ENCODE measurements at regions not wholly inside any gene's neighbourhood (a gene's known extent, or its start where the extent isn't known, plus 50 kb on each side); places are given as distances from the start of the nearest gene placed in this dataset.

DNA sequence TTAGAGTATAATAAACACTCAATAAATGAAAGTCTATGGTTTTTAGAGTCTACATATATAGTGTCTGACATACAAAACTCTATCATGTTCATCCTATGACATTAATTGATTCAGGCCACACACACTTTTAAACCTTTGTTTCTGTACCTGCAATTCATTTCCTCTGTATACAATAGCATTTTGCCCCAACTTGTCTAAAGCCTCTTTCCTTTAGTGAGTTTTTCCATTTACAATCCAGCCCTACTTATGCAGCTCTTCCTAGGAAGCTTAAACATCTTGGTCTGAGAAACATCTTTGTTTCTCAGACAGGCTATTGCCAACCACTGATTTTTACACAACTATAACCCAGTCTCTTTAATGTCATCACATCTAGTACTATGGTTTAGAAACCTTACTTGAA lies 214.7 kb upstream of the SLC16A7 start:
- TF ChIP-seq, protein P1, sequence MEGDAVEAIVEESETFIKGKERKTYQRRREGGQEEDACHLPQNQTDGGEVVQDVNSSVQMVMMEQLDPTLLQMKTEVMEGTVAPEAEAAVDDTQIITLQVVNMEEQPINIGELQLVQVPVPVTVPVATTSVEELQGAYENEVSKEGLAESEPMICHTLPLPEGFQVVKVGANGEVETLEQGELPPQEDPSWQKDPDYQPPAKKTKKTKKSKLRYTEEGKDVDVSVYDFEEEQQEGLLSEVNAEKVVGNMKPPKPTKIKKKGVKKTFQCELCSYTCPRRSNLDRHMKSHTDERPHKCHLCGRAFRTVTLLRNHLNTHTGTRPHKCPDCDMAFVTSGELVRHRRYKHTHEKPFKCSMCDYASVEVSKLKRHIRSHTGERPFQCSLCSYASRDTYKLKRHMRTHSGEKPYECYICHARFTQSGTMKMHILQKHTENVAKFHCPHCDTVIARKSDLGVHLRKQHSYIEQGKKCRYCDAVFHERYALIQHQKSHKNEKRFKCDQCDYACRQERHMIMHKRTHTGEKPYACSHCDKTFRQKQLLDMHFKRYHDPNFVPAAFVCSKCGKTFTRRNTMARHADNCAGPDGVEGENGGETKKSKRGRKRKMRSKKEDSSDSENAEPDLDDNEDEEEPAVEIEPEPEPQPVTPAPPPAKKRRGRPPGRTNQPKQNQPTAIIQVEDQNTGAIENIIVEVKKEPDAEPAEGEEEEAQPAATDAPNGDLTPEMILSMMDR (IDR thresholded peaks at IDR 0.05; ENCODE audit: unreplicated experiment), result no peak
- Mint-ChIP-seq H3K27me3 (ENCODE audit: unreplicated experiment) (no peaks in the 10 kb centered on the region), H3K36me3 (ENCODE audit: insufficient read depth, unreplicated experiment) (no peaks in the 10 kb centered on the region), H3K9me3 (ENCODE audit: low read depth, unreplicated experiment) (no peaks in the 10 kb centered on the region), H3K27ac (ENCODE audit: unreplicated experiment) (no peak overlapping the region), H3K4me1 (ENCODE audit: low read depth, unreplicated experiment) (peaks cover 16% of the 10 kb centered on the region), H3K4me3 (ENCODE audit: low read depth, unreplicated experiment) (no peak overlapping the region)
- no peak for DNase-seq
- intact Hi-C loops (cut with micrococcal nuclease; ENCODE audit: unreplicated experiment), result no loop called here
- CTCF ChIA-PET, result interaction anchor here (1.0 kb wide), 1 partner anchor 231 kb away, joined by 3 read pairs; no protein-coding TSS in a partner anchor
- no TSS peak for BruUV-seq (replicated peaks)

DNA sequence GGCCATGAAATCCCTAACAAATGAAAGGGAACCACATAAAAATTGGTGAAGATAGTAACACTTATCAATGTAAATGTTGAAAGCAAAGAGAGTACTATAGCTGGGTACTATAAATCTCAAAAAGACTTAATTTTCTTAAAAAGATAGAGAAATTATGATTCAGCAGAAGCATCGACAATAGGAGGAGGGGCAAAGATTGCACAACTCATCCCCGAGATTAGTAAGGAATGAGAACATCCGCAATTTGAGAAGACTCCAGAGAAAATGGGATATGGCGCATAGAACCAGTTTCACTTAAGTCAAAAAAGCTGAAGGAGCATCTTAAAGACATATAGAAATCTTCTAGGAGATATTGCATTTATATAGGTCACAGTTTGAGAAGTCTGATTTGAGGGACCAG lies 220.2 kb upstream of the SLC16A7 start:
- no peak overlapping the region for H3K4me3 Mint-ChIP-seq (ENCODE audit: low read depth, unreplicated experiment)
- no peak overlapping the region for H3K27ac Mint-ChIP-seq (ENCODE audit: unreplicated experiment)
- no peak for DNase-seq
- no peaks in the 10 kb centered on the region for H3K36me3 Mint-ChIP-seq (ENCODE audit: insufficient read depth, unreplicated experiment)
- CTCF ChIA-PET, result no interaction called here
- TF ChIP-seq, protein P1 (IDR thresholded peaks at IDR 0.05; ENCODE audit: unreplicated experiment), result no peak
- H3K9me3 Mint-ChIP-seq (ENCODE audit: low read depth, unreplicated experiment), result no peaks in the 10 kb centered on the region
- no peaks in the 10 kb centered on the region for H3K4me1 Mint-ChIP-seq (ENCODE audit: low read depth, unreplicated experiment)
- intact Hi-C loops (cut with micrococcal nuclease; ENCODE audit: unreplicated experiment), result no loop called here
- no peaks in the 10 kb centered on the region for H3K27me3 Mint-ChIP-seq (ENCODE audit: unreplicated experiment)
- no TSS peak for BruUV-seq (replicated peaks)

DNA sequence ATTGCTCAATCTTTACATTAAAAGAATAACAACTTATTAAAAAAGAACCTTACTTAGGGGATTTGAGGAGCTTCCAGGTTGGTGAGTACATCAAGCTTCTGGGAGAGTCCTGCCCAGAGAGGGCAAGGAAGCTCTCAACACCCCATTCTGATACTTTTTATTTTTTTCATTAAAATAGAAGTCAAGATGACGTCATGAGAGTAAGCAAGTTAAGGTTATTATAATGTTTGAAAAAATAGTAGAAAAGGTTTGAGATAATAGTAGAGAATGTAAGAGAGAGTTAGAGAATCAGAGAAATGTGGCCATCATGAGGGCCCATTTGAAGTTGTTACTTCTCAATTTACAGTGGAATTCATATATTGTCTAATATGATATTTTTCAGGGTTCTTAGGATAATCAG lies 221.0 kb upstream of the SLC16A7 start:
- CTCF ChIA-PET, result interaction anchor here (0.6 kb wide), 1 partner anchor 1392 kb away, joined by 4 read pairs; no protein-coding TSS in a partner anchor
- intact Hi-C loops (cut with micrococcal nuclease; ENCODE audit: unreplicated experiment), result loop anchor here (5.0 kb wide), 1 partner anchor 207 kb away; no protein-coding TSS in a partner anchor
- H3K36me3 Mint-ChIP-seq (ENCODE audit: insufficient read depth, unreplicated experiment), result no peaks in the 10 kb centered on the region
- TF ChIP-seq, protein P1 (IDR thresholded peaks at IDR 0.05; ENCODE audit: unreplicated experiment), result no peak
- no peaks in the 10 kb centered on the region for H3K4me1 Mint-ChIP-seq (ENCODE audit: low read depth, unreplicated experiment)
- H3K27ac Mint-ChIP-seq (ENCODE audit: unreplicated experiment), result no peak overlapping the region
- no peaks in the 10 kb centered on the region for H3K9me3 Mint-ChIP-seq (ENCODE audit: low read depth, unreplicated experiment)
- H3K4me3 Mint-ChIP-seq (ENCODE audit: low read depth, unreplicated experiment), result no peak overlapping the region
- no TSS peak for BruUV-seq (replicated peaks)
- no peak for DNase-seq
- H3K27me3 Mint-ChIP-seq (ENCODE audit: unreplicated experiment), result no peaks in the 10 kb centered on the region

DNA sequence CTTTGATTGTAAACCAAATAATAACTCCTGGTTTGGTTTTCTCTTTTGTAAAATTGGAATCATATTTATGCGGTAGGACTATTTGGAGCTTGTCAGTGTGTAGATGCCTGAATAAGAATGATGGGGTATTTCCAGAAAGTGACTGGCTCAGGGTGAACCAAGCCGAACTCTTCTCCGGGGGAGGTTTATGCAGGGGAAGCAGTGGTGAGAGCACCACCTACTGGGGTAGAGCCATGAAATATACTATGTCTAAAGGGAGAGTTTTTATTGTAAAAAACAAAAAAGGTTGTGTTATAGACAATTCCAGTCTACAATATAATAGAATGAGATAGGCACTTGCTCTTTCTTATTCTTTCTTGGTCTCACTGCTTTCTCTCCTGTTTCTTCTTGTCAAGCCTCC lies 222.9 kb upstream of the SLC16A7 start:
- no TSS peak for BruUV-seq (replicated peaks)
- H3K27ac Mint-ChIP-seq (ENCODE audit: unreplicated experiment), result no peak overlapping the region
- TF ChIP-seq, protein P1 (IDR thresholded peaks at IDR 0.05; ENCODE audit: unreplicated experiment), result no peak
- peak; percentile 51 for DNase-seq
- no peak overlapping the region for H3K4me3 Mint-ChIP-seq (ENCODE audit: low read depth, unreplicated experiment)
- CTCF ChIA-PET, result interaction anchor here (0.7 kb wide), 1 partner anchor 22 kb away, joined by 3 read pairs; no protein-coding TSS in a partner anchor
- no peaks in the 10 kb centered on the region for H3K9me3 Mint-ChIP-seq (ENCODE audit: low read depth, unreplicated experiment)
- H3K4me1 Mint-ChIP-seq (ENCODE audit: low read depth, unreplicated experiment), result no peaks in the 10 kb centered on the region
- intact Hi-C loops (cut with micrococcal nuclease; ENCODE audit: unreplicated experiment), result loop anchor here (1.0 to 5.0 kb wide), 3 partner anchors 206 to 833 kb away; no protein-coding TSS in a partner anchor
- H3K27me3 Mint-ChIP-seq (ENCODE audit: unreplicated experiment), result no peaks in the 10 kb centered on the region
- no peaks in the 10 kb centered on the region for H3K36me3 Mint-ChIP-seq (ENCODE audit: insufficient read depth, unreplicated experiment)

All from Calu3 (cell line).